HuH-7 (cell line): ENCODE measurements at regions not wholly inside any gene's neighbourhood (a gene's known extent, or its start where the extent isn't known, plus 50 kb on each side); places are given as distances from the start of the nearest gene placed in this dataset.

ENCODE experiments used
- DNase-seq: peaks from one replicate; pipeline ENCODE4 v3.0.0; 2011; ENCODE audit warnings: low spot score

GRCh38 chr1:191993549-191993948, 164.7 kb upstream of the RGS18 start:
- peak; percentile 2 for DNase-seq

- no peak for DNase-seq
These were observed 156.2 kb upstream of the RGS18 start for GRCh38 chr1:192002063-192002462.

GRCh38 chr1:192003295-192004077, 154.8 kb upstream of the RGS18 start:
- DNase-seq, result no peak

- no peak for DNase-seq
These were observed 152.3 kb upstream of the RGS18 start for GRCh38 chr1:192005976-192006375.

- no peak for DNase-seq
These were observed 149.9 kb upstream of the RGS18 start for GRCh38 chr1:192008281-192008825.

GRCh38 chr1:192010406-192010805, 147.9 kb upstream of the RGS18 start:
- no peak for DNase-seq

GRCh38 chr1:192011525-192011924, 146.7 kb upstream of the RGS18 start:
- no peak for DNase-seq

GRCh38 chr1:192022827-192023226, 135.4 kb upstream of the RGS18 start:
- DNase-seq, result no peak

GRCh38 chr1:192024881-192025280, 133.4 kb upstream of the RGS18 start:
- DNase-seq, result no peak

GRCh38 chr1:192038567-192038966, 119.7 kb upstream of the RGS18 start:
- no peak for DNase-seq

GRCh38 chr1:192045131-192045530, 113.1 kb upstream of the RGS18 start:
- no peak for DNase-seq

GRCh38 chr1:192053531-192053971, 104.7 kb upstream of the RGS18 start:
- no peak for DNase-seq

- DNase-seq, result no peak
These were observed 100.5 kb upstream of the RGS18 start for GRCh38 chr1:192057766-192058165.

- no peak for DNase-seq
These were observed 98.9 kb upstream of the RGS18 start for GRCh38 chr1:192059407-192059806.

- DNase-seq, result no peak
These were observed 96.7 kb upstream of the RGS18 start for GRCh38 chr1:192061556-192061955.

GRCh38 chr1:192065087-192065486, 93.2 kb upstream of the RGS18 start:
- no peak for DNase-seq

- no peak for DNase-seq
These were observed 92.1 kb upstream of the RGS18 start for GRCh38 chr1:192066202-192066601.

- DNase-seq, result no peak
These were observed 90.9 kb upstream of the RGS18 start for GRCh38 chr1:192067360-192067759.

- no peak for DNase-seq
These were observed 88.0 kb upstream of the RGS18 start for GRCh38 chr1:192070213-192070612.

- DNase-seq, result no peak
These were observed 77.6 kb upstream of the RGS18 start for GRCh38 chr1:192080684-192081083.

GRCh38 chr1:192081359-192081758, 76.9 kb upstream of the RGS18 start:
- DNase-seq, result no peak

GRCh38 chr1:192086644-192087043, 71.6 kb upstream of the RGS18 start:
- DNase-seq, result peak; percentile 5

- DNase-seq, result no peak
These were observed 70.9 kb upstream of the RGS18 start for GRCh38 chr1:192087334-192087733.

GRCh38 chr1:192088496-192088895, 69.8 kb upstream of the RGS18 start:
- DNase-seq, result no peak
